ENCODE measurements at regions not wholly inside any gene's neighbourhood (a gene's known extent, or its start where the extent isn't known, plus 50 kb on each side); places are given as distances from the start of the nearest gene placed in this dataset.

- no peaks in the 10 kb centered on the region for H4K20me1 ChIP-seq (replicated peaks; ENCODE audit: control insufficient read depth, insufficient read depth, low read length)
- no peaks in the 10 kb centered on the region for H3K36me3 ChIP-seq (ENCODE audit: control insufficient read depth, insufficient read depth, low read length)
- WGBS (ENCODE audit: insufficient coverage, low coverage, missing lambda C conversion rate): 12% methylated on average over 6 of the region's 6 CpGs
- H3K27me3 ChIP-seq (ENCODE audit: control insufficient read depth in 2 of 2, insufficient read depth in 2 of 2, low read length in 2 of 2): peaks cover 5 to 22% of the 10 kb centered on the region in 2 experiments; a peak in 4 of 5 replicates
- H3K4me3 ChIP-seq: no peak overlapping the region
- no peak overlapping the region for H3K27ac ChIP-seq (ENCODE audit: extremely low read depth, low read depth, low read length)
- 0 out of 2 replicates have a peak overlapping the region, but pooled peaks have one; percentile 7 for H2AFZ ChIP-seq (ENCODE audit: low read depth, low read length)
- ChIA-PET POLR2A (interaction anchor here (0.7 to 1.0 kb wide), 3 partner anchors 11 to 271 kb away, joined by 3 to 5 read pairs (median 3); no protein-coding TSS in a partner anchor), CTCF (ENCODE audit: low intra/inter-chr PET ratio) (no interaction called here)
- no peaks in the 10 kb centered on the region for H3K79me2 ChIP-seq (ENCODE audit: control insufficient read depth, insufficient read depth, low read length)
- no peaks in the 10 kb centered on the region for H3K9me1 ChIP-seq (ENCODE audit: control insufficient read depth, insufficient read depth, low read length)
- TF ChIP-seq ATF7 (IDR thresholded peaks at IDR 0.05) (peak; percentile 40; the same call in 1 of the 2 replicates), ZNF311 (CRISPR knock-in tag; IDR thresholded peaks at IDR 0.05) (no peak), CEBPB (tag; IDR thresholded peaks at IDR 0.05) (peak; percentile 84), CEBPG (CRISPR knock-in tag; IDR thresholded peaks at IDR 0.05) (peak; percentile 50), CEBPG (tag; conservative IDR thresholded peaks at IDR 0.05 in 1 of 2, IDR thresholded peaks at IDR 0.05 in 1 of 2) (peak; percentile 58 to 76), CTCF (IDR thresholded peaks at IDR 0.05 in 2 of 3, conservative IDR thresholded peaks at IDR 0.05 in 1 of 3; ENCODE audit: insufficient read depth in 2 of 3, low read depth in 1 of 3, low read length in 3 of 3) (peak in 2 of 3 experiments; percentile 15 to 48; a peak in 2 of 6 replicates), SPI1 (IDR thresholded peaks at IDR 0.05; ENCODE audit: borderline replicate concordance, low read depth, low read length) (peak; percentile 27; the same call in 1 of the 2 replicates), SLC30A9 (CRISPR knock-in tag; IDR thresholded peaks at IDR 0.05) (no peak), ATF3 (IDR thresholded peaks at IDR 0.05) (peak; percentile 74), ATF3 (CRISPR knock-in tag; conservative IDR thresholded peaks at IDR 0.05) (no peak), HNRNPUL1 (IDR thresholded peaks at IDR 0.05; ENCODE audit: low read length) (no peak), RBM14 (IDR thresholded peaks at IDR 0.05; ENCODE audit: borderline replicate concordance, insufficient read depth, low read depth, low read length) (no peak)
- intact Hi-C loops (cut with micrococcal nuclease): no loop called here
- no TSS peak for BruUV-seq (replicated peaks)
- FAIRE-seq: no peak
- H3K4me2 ChIP-seq (ENCODE audit: insufficient read depth, low read length): no peak overlapping the region
- in situ Hi-C loops (cut with MboI): no loop called here
- H3K4me1 ChIP-seq (replicated peaks in 1 of 2; ENCODE audit: control insufficient read depth in 2 of 2, insufficient read depth in 2 of 2, low read length in 2 of 2): peaks cover 3 to 13% of the 10 kb centered on the region in 2 experiments; a peak in 3 of 5 replicates
- no peak overlapping the region for H3K9ac ChIP-seq (ENCODE audit: insufficient read depth in 1 of 2, low read depth in 2 of 2, low read length in 2 of 2)
- no peak for DNase-seq (ENCODE audit: extremely low read depth in 1 of 4, low spot score in 3 of 4)
- peak; percentile 70 for ATAC-seq
- peaks cover 4% of the 10 kb centered on the region; the same call in 1 of the 2 replicates for H3K9me3 ChIP-seq (replicated peaks; ENCODE audit: control insufficient read depth, insufficient read depth, low read depth, low read length)
Measured at GRCh38 chr6:4625557-4625956, 150.6 kb upstream of the CDYL start.

All from K562 (cell line).